Heart left ventricle (tissue), 16 donors: ENCODE measurements at regions not wholly inside any gene's neighbourhood (a gene's known extent, or its start where the extent isn't known, plus 50 kb on each side); places are given as distances from the start of the nearest gene placed in this dataset.

Experiments
- ATAC-seq, 4 donors: fragments of 200-7000 bp; cut with Tn5 transposase; one replicate each; pipeline ENCODE4 v1.9.1; 2020 to 2022; ENCODE audit warnings: moderate library complexity in 4 of 4, mild to moderate bottlenecking in 3 of 4, moderate number of reproducible peaks in 1 of 4
- DNase-seq, 5 donors: peaks; one replicate each; pipeline ENCODE4 v3.0.0-alpha.2; 2020
- H3K27ac ChIP-seq, 12 donors: fragments of 200-600 bp; sonication (generic) in 4 of 12; one replicate each; pipeline versions ENCODE4 v1.5.0 to v1.8.0; 2016 to 2022; ENCODE audit warnings: mild to moderate bottlenecking in 2 of 12
- H3K27me3 ChIP-seq, 9 donors: fragments of 200-600 bp; sonication (generic) in 2 of 9; one replicate each; pipeline versions ENCODE4 v1.5.1 to v1.8.0; 2016 to 2022; ENCODE audit warnings: mild to moderate bottlenecking in 3 of 9
- H3K36me3 ChIP-seq, 9 donors: fragments of 200-600 bp; sonication (generic) in 2 of 9; one replicate each; pipeline versions ENCODE4 v1.5.0 to v1.8.0; 2018 to 2022; ENCODE audit warnings: mild to moderate bottlenecking in 2 of 9
- H3K4me1 ChIP-seq, 12 donors: fragments of 200-600 bp; sonication (generic) in 4 of 12; one replicate each; pipeline versions ENCODE4 v1.5.0 to v1.8.0; 2016 to 2022; ENCODE audit warnings: mild to moderate bottlenecking in 3 of 12
- H3K4me3 ChIP-seq, 12 donors: fragments of 200-600 bp; sonication (generic) in 4 of 12; one replicate each; pipeline versions ENCODE4 v1.5.0 to v1.8.0; 2017 to 2022; ENCODE audit warnings: mild to moderate bottlenecking in 9 of 12, moderate library complexity in 4 of 12
- H3K9me3 ChIP-seq, 12 donors: fragments of 200-600 bp; sonication (generic) in 4 of 12; one replicate each; pipeline versions ENCODE4 v1.5.0 to v1.8.0; 2016 to 2022; ENCODE audit warnings: mild to moderate bottlenecking in 1 of 12
- CTCF ChIP-seq, 12 donors: fragments of 200-600 bp; sonication (generic) in 4 of 12; IDR thresholded peaks; one replicate each; pipeline versions ENCODE4 v1.5.0 to v1.8.0; 2018 to 2022; ENCODE audit warnings: antibody characterized with exemption in 12 of 12, mild to moderate bottlenecking in 5 of 12
- POLR2A ChIP-seq, 2 donors: fragments of 450-650 bp; IDR thresholded peaks; one replicate each; pipeline ENCODE4 v1.6.1; 2017; ENCODE audit warnings: antibody characterized with exemption in 2 of 2, mild to moderate bottlenecking in 2 of 2, moderate library complexity in 2 of 2
- WGBS, 4 donors: extraction: QIAGEN DNeasy Blood & Tissue Kit in 2 of 4; methylation state at CpG; one replicate each; pipeline versions ENCODE4 v1.1.5 to v1.1.7; 2013 to 2018; 5-methylcytosine and 5-hydroxymethylcytosine counted together
- intact Hi-C, 10 donors: fragments of 100-400 bp; cut with DNase I; formaldehyde crosslinking; loops; one replicate each; pipeline versions ENCODE4 v1.11.1 to v1.14.2; 2022
- donor health status: ischemic (EF 13 %, LVEDD 7.1; RV severe dilation, severe dysfunction).
- donor health status: healthy with polysubstance abuse.
- donor health status: DM: no; HTN: yes; CAD: no.
- donor health status: DM: no; HTN: no; CAD: no.
- donor health status: ischemic (EF 25% LVEDD 6.9; RV normal size, moderate dysfunction).
- donor health status: ischemic (EF 25% LVEDD 5.7; RV mildly dilated, moderate dysfunction).
- donor health status: healthy.
- donor health status: DM: yes; HTN: yes; CAD: no.
- donor health status: ischemic (EF 35%, LVEDD 5.7; RV mildly dilated, moderate dysfunction).
- donor health status: nonischemic (EF 11% LVEDD 7.7; RV severe dilation, severe dysfunction).
- donor health status: DM: yes; HTN: yes; CAD: no.
- donor health status: PGD.
- donor health status: ischemic (EF 29% LVEDD 5.4; RV normal size, mild dysfunction).
- donor health status: nonischemic (EF 23%, LVEDD 6.1; RV moderate dilation, normal function).

GRCh38 chr5:62707131-62707530 lies 128.5 kb downstream of the LRRC70 start:
- ATAC-seq (no peak), DNase-seq (no peak)
- TF ChIP-seq CTCF (IDR thresholded peaks at IDR 0.05) (no peak), POLR2A (IDR thresholded peaks at IDR 0.05) (no peak)
- H3K4me3 ChIP-seq = no peak overlapping the region
- 64 to 76% (median 71%) methylated on average over 2 of the region's 2 CpGs for WGBS, 4 donors
- H3K27me3 ChIP-seq = no peaks in the 10 kb centered on the region
- H3K36me3 ChIP-seq = no peaks in the 10 kb centered on the region
- peaks cover 0 to 13% (median 4%) of the 10 kb centered on the region in 12 donors for H3K9me3 ChIP-seq
- intact Hi-C loops = no loop called here
- H3K4me1 ChIP-seq = no peaks in the 10 kb centered on the region
- H3K27ac ChIP-seq = no peak overlapping the region

GRCh38 chr5:62705022-62705421 lies 126.4 kb downstream of the LRRC70 start:
- H3K4me3 ChIP-seq = no peak overlapping the region
- ATAC-seq (no peak), DNase-seq (no peak)
- intact Hi-C loops = no loop called here
- H3K27ac ChIP-seq = no peak overlapping the region
- no peaks in the 10 kb centered on the region for H3K27me3 ChIP-seq
- peaks cover 0 to 13% (median 4%) of the 10 kb centered on the region in 12 donors for H3K9me3 ChIP-seq
- no peaks in the 10 kb centered on the region for H3K36me3 ChIP-seq
- WGBS, 4 donors = 92 to 98% (median 97%) methylated on average over 2 of the region's 2 CpGs
- TF ChIP-seq POLR2A (IDR thresholded peaks at IDR 0.05) (no peak), CTCF (IDR thresholded peaks at IDR 0.05) (no peak)
- H3K4me1 ChIP-seq = no peaks in the 10 kb centered on the region

- H3K27me3 ChIP-seq = no peaks in the 10 kb centered on the region
- TF ChIP-seq POLR2A (IDR thresholded peaks at IDR 0.05) (no peak), CTCF (IDR thresholded peaks at IDR 0.05) (no peak)
- intact Hi-C loops = no loop called here
- no peak overlapping the region for H3K27ac ChIP-seq
- ATAC-seq (no peak), DNase-seq (no peak)
- no peak overlapping the region for H3K4me3 ChIP-seq
- no peaks in the 10 kb centered on the region for H3K4me1 ChIP-seq
- H3K36me3 ChIP-seq = no peaks in the 10 kb centered on the region
- no peaks in the 10 kb centered on the region for H3K9me3 ChIP-seq
- whole genome bisulfite sequencing, 4 donors = 63 to 72% (median 69%) methylated on average over 4 of the region's 4 CpGs
Measured at GRCh38 chr5:62702126-62702525, 123.5 kb downstream of the LRRC70 start.

- TF ChIP-seq CTCF (IDR thresholded peaks at IDR 0.05) (no peak), POLR2A (IDR thresholded peaks at IDR 0.05) (no peak)
- DNase-seq (no peak), ATAC-seq (no peak)
- intact Hi-C loops = no loop called here
- Histone ChIP-seq H3K4me1 (no peaks in the 10 kb centered on the region), H3K4me3 (no peak overlapping the region), H3K9me3 (no peaks in the 10 kb centered on the region), H3K36me3 (no peaks in the 10 kb centered on the region), H3K27me3 (no peaks in the 10 kb centered on the region), H3K27ac (peak overlapping the region in 1 of 12 donors; percentile 66)
- 81 to 94% (median 90%) methylated on average over 1 of the region's 1 CpG for WGBS, 4 donors
Measured at GRCh38 chr5:62701036-62701435, 122.4 kb downstream of the LRRC70 start.
